NCI-H1436 (cell line): ENCODE measurements at regions not wholly inside any gene's neighbourhood (a gene's known extent, or its start where the extent isn't known, plus 50 kb on each side); places are given as distances from the start of the nearest gene placed in this dataset.
A peak's percentile ranks its signal among the peaks of the same experiment; 100 is the strongest.
"Not testable (repeated sequence)": the region's sequence is repeated elsewhere in the genome, so short reads cannot be mapped to it uniquely, and the experiment has no call there.

Experiments
- DNase-seq: peaks from one replicate; lab custom pipeline; 2025; lab: John Stamatoyannopoulos, UW

- DNase-seq: no peak
Observed at GRCh38 chr12:66733321-66733720, 54.4 kb upstream of the GRIP1 start.

- no peak for DNase-seq
Observed at GRCh38 chr12:66733839-66734238, 55.0 kb upstream of the GRIP1 start.

DNA sequence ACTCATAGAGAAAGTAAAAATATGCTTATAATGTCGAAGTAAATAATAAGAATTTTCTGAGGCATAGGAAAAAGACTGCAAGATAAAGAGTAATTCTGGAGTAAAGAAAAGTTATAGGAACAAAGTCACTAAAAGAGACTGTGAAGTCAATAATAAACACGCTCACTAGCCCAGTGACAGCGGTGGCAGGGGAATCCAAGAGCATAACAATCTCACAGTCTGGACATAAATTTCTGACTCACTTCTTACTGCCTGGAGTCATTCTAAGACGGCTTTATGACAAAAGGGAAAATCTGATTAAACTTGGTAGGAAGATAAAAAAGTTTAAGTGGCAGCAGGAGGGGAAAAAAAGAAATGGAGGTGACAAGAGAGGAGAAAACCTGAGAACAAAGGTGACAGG is 56.4 kb upstream of the GRIP1 start:
- no peak for DNase-seq

- DNase-seq: no peak
Observed at GRCh38 chr12:66736931-66737330, 58.1 kb upstream of the GRIP1 start.

GRCh38 chr12:66739266-66739665 is 60.4 kb upstream of the GRIP1 start:
- no peak for DNase-seq

DNA sequence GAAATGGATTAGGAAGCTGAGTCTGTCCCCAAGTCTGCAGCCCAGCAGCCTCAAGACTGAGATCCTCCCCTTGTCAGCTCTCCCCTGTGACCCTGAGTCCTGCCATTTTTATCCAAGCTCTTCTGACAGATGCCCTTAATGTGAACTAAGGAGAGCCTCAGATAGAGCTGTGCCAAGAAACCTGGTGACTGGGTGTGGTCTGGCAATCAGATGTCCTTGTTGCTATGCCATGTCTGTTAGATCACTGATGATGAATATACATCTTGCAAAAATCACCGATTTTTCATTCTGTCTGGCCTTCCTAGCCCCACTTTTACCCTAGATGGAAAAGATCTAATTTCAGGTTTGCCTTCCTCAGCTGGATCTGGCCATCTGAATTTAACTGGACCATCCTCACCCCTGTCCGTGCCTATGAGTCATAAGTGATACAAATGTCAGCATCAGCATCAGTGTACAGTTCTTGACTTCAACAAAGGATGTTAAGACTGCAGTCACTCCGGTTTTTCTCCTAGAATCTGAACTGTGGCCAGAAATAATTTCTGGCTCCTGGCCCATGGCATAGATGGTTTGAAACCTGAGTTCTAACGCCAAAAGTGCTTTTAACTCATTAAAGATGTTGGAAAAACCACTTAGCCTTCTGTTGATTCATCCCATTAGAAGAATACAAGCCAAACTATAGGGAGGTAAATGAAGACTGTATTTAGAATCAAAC is 61.2 kb upstream of the GRIP1 start:
- peak; percentile 62 for DNase-seq

GRCh38 chr12:66740732-66741131 is 61.9 kb upstream of the GRIP1 start:
- DNase-seq: no peak

- DNase-seq: no peak
Observed at GRCh38 chr12:66741919-66742318, 63.0 kb upstream of the GRIP1 start.

DNA sequence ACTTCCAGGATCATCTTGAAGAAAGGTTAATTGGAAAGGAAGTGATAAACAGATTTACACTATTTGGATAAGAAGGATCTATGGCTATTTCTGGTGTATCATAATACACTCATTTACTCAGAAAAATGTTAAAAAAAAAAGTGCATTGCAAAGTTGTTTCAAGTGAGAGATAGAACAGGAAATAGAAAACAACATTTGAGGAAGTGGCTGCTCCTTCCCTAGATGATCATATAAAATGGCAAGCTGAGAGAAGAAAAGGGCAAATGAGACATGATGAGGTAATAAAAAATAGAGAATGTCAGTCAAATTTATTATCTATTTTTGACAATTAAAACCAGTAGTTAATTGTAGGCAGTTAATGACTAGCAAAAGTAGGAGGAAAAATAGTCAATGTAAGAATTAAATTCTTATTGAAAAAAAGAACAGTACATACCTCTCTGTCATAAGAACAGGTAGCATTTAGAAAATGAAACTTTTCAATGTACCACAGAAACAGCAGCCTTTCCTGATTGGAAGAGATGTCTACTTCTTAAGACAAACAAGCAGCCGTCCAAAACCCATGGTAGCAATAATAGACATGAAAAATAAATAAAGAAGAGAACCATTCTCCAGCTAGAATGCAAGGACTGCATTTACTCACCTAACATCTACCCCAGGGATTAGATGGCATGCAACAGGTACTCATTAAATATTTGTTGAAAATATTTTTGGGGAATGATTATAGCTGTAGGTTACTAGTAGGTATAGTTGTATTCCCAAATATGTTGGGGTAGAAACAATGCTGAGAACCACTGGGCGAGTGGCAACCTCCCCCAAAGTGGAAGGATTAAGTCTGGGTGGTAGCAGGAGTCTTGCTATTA is 63.9 kb upstream of the GRIP1 start:
- DNase-seq: no peak

- DNase-seq: no peak
Observed at GRCh38 chr12:66744461-66744860, 65.6 kb upstream of the GRIP1 start.

GRCh38 chr12:66744956-66745383 is 66.1 kb upstream of the GRIP1 start:
- DNase-seq: no peak

DNA sequence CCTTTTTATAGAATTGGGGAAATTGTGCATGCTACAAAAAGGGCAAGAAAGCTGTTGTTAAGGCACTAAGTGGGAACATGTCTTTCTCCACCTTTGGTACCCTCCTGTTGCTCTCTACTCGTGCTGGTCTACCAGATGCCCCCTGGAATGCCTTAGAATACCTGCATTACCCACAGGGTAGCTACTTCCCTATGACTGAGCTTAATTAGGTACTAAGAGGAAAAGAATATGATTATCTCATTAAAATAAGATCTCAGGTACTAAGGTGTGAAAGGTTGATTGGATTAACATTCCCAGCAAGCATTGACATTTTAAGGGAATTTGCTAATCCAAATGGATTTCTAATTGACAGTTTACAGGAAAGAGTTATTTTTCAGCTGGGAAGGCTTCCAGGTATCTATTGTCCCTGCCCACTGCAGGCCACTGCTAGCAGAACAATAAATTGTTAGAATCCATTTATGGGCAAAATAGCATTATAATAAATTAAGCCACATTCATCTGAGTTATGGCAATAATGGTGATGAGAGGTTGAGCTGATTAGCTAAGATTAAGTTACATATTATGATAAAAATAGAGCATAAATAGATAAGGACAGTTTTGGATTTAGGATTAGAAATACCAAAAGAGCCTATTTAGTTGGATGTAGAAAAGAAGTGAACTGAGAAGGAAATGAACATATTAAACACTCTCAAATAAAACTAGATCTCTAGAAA is 67.8 kb upstream of the GRIP1 start:
- no peak for DNase-seq

DNA sequence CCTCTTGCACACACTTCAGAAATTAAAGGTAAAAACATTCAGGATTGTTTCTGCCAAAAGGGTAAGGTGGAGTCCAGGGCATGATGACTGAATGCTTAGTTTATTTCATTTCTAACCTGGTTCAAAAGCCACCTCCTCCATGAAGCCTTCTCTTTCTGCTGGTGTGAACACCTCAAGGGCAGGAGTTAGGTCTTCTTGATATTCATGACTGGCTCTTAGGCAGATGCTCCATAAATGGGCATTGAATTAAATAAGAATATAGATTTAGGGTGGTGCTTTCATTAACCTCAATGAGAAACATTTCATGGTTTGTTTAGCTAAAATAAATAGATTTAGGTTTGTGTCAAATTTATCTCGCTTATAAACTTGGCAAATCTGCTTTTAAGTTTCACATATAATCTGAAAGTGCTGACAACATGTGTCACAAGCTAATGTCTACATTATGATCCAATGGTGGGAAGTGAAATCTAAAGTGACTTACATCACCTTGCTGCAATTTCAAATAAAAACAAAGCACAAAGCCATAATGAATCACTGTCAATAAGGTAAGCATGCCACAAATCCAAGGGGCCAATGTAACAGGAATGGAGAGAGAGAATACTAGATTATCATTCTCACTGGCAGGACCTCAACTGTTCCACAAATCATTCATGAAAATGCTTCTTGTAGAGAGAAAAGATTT is 72.7 kb upstream of the GRIP1 start:
- no peak for DNase-seq

DNA sequence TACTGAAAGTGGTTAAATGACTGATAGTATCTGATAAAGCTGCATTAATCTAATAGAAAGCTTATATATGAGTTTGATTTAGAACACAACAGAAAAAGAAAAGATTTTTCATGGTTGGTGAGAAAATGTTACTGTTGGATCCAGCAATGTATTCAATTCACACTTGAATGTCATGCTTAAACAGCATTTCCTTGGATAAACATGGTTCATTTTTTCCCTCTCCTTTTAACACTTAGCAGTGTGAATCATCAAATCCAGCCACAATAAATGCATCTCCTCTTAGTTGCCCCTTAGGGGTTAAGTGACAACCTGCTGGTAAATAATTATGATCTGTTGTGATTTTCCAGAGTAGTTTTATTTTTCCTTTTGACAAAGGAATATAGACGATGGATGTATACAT is 74.9 kb upstream of the GRIP1 start:
- no peak for DNase-seq

DNA sequence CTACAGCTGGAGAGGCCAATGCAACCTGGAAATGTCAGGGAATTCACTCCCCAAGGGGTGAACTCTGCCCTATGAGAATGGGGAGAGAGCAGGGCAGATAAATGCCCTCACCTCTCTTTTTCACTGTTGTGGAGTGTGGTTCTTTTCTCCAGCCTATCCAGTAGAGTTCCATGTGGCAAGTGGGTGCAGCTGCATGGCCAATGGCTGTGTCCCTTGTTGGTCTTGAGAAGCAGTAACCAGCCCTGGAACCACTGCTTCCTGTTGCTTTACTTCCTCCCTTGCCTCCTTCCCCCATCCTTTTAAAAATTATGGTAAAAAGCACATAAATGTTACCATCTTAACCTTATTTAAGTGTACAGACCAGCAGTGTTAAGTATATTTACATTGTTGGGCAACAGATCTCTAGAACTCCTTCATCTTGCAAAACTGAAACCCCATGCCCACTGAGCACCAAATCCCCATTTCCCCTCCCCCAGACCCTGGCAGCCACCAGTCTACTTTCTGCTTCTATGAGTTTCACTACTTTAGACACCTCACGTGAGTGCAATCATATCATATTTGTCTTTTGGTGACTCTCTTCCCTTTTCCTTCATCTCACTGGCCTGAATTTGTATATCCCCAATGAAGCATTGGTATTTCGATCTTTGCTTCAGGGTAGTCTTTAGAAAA is 77.0 kb upstream of the GRIP1 start:
- DNase-seq: no peak

GRCh38 chr12:66756631-66757030 is 77.8 kb upstream of the GRIP1 start:
- no peak for DNase-seq

DNA sequence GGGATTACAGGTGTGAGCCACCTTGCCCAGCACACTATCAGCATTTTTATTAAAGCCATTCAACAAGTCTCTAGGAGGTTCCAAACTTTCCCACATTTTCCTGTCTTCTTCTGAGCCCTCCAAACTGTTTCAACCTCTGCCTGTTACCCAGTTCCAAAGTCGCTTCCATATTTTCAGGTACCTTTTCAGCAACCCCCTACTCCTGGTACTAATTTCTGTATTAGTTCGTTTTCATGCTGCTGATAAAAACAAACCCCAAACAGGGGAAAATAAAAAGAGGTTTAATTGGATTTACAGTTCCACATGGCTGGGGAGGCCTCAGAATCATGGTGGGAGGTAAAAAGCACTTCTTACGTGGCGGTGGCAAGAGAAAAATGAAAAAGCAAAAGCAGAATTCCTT is 81.2 kb upstream of the GRIP1 start:
- not testable (repeated sequence) for DNase-seq

GRCh38 chr12:66763467-66763866 is 84.6 kb upstream of the GRIP1 start:
- DNase-seq: no peak

DNA sequence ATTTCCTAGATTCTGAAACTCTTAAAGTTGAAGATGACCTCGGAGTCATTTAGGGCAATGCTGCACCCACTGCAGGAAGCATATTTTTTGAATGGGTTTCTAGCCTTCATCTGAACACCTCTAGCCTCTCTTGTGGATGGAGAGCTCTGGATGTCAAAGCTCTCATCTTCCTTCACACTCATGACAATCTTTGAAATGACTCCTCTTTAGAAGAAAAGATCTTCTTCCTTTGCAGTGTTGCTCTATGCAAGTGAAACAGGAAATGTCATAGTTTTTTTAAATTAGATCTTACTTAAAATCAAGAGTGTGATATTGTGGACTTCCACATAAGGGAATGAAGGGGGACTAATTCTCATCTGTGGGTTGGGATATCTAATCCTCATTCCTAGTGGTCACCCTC is 86.3 kb upstream of the GRIP1 start:
- no peak for DNase-seq

DNA sequence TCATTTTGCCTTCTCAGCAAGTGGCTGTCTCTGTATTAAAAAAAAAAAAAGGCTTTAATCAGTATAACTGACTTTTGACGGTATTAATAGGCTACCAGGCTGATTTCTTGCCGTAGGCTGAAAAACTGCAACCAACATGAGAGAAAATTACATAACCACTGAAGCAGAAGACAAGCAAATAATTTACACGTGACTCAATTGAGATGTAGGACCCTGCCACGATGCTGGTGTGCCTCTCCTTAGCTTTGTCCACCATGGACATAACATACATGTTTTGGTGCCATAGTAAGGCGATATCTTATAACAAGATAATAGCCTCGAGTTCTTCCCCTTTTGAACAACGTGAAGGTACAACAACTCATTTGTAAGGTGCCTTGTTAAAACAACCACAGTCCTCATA is 88.7 kb upstream of the GRIP1 start:
- no peak for DNase-seq

GRCh38 chr12:66768293-66768692 is 89.4 kb upstream of the GRIP1 start:
- DNase-seq: no peak

DNA sequence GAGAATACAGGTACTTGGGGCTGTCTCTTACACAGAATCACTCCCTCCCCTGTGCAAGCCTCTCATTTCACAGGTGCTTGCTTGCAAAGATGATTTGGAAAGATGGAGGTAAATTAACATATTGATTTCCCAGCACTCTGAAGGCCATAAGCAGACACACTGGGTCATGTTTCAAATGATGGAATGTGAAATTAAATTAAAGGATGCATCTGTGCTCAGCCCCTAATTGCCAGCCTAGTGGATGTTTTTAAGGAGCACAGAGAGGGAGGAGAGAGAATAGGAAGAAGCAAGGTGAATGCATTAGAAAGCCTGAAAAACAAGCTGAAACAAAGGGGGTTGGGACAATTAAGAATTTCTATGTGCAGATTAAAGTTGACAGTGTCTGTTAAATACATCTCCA is 96.1 kb upstream of the GRIP1 start:
- DNase-seq: no peak
